ENCODE measurements at regions not wholly inside any gene's neighbourhood (a gene's known extent, or its start where the extent isn't known, plus 50 kb on each side); places are given as distances from the start of the nearest gene placed in this dataset.
A peak's percentile ranks its signal among the peaks of the same experiment; 100 is the strongest.

GRCh38 chr10:9470581-9470980, 1416.1 kb downstream of the GATA3 start:
- Mint-ChIP-seq H3K9me3 (no peaks in the 10 kb centered on the region), H3K27ac (no peak overlapping the region), H3K27me3 (peaks cover 8% of the 10 kb centered on the region), H3K4me1 (no peaks in the 10 kb centered on the region), H3K4me3 (no peak overlapping the region)
- DNase-seq (no peak), ATAC-seq (no peak)

GRCh38 chr10:9501944-9502343, 1447.5 kb downstream of the GATA3 start:
- Mint-ChIP-seq H3K4me3 (no peak overlapping the region), H3K9me3 (no peaks in the 10 kb centered on the region), H3K27me3 (no peaks in the 10 kb centered on the region), H3K4me1 (no peaks in the 10 kb centered on the region), H3K27ac (no peak overlapping the region)
- DNase-seq, result no peak
- no peak for ATAC-seq

GRCh38 chr10:9504227-9504626, 1449.7 kb downstream of the GATA3 start:
- Mint-ChIP-seq H3K4me3 (no peak overlapping the region), H3K27ac (no peak overlapping the region), H3K27me3 (no peaks in the 10 kb centered on the region), H3K4me1 (no peaks in the 10 kb centered on the region), H3K9me3 (no peaks in the 10 kb centered on the region)
- ATAC-seq, result no peak
- DNase-seq, result no peak

GRCh38 chr10:9505546-9505945, 1451.1 kb downstream of the GATA3 start:
- no peak for DNase-seq
- no peaks in the 10 kb centered on the region for H3K9me3 Mint-ChIP-seq
- no peaks in the 10 kb centered on the region for H3K27me3 Mint-ChIP-seq
- H3K4me3 Mint-ChIP-seq, result no peak overlapping the region
- ATAC-seq, result no peak
- no peak overlapping the region for H3K27ac Mint-ChIP-seq
- H3K4me1 Mint-ChIP-seq, result no peaks in the 10 kb centered on the region

GRCh38 chr10:9508606-9509005, 1454.1 kb downstream of the GATA3 start:
- no peaks in the 10 kb centered on the region for H3K27me3 Mint-ChIP-seq
- H3K4me1 Mint-ChIP-seq, result no peaks in the 10 kb centered on the region
- H3K27ac Mint-ChIP-seq, result no peak overlapping the region
- no peak overlapping the region for H3K4me3 Mint-ChIP-seq
- DNase-seq, result no peak
- H3K9me3 Mint-ChIP-seq, result no peaks in the 10 kb centered on the region
- ATAC-seq, result no peak

- no peak overlapping the region for H3K4me3 Mint-ChIP-seq
- no peaks in the 10 kb centered on the region for H3K27me3 Mint-ChIP-seq
- H3K9me3 Mint-ChIP-seq, result no peaks in the 10 kb centered on the region
- no peak for DNase-seq
- H3K27ac Mint-ChIP-seq, result no peak overlapping the region
- no peaks in the 10 kb centered on the region for H3K4me1 Mint-ChIP-seq
- no peak for ATAC-seq
Measured at GRCh38 chr10:9510626-9511025, 1456.1 kb downstream of the GATA3 start.

GRCh38 chr10:9515922-9516321, 1461.4 kb downstream of the GATA3 start:
- Mint-ChIP-seq H3K4me1 (no peaks in the 10 kb centered on the region), H3K27me3 (no peaks in the 10 kb centered on the region), H3K27ac (peak overlapping the region in 1 of 2 donors; percentile 16), H3K9me3 (no peaks in the 10 kb centered on the region), H3K4me3 (no peak overlapping the region)
- ATAC-seq (no peak), DNase-seq (no peak)

- no peak overlapping the region for H3K27ac Mint-ChIP-seq
- DNase-seq (no peak), ATAC-seq (no peak)
- H3K4me3 Mint-ChIP-seq, result no peak overlapping the region
- H3K9me3 Mint-ChIP-seq, result no peaks in the 10 kb centered on the region
- H3K4me1 Mint-ChIP-seq, result no peaks in the 10 kb centered on the region
- H3K27me3 Mint-ChIP-seq, result no peaks in the 10 kb centered on the region
Measured at GRCh38 chr10:9535744-9536143, 1481.3 kb downstream of the GATA3 start.

- H3K4me3 Mint-ChIP-seq, result no peak overlapping the region
- no peak for ATAC-seq
- no peak for DNase-seq
- no peaks in the 10 kb centered on the region for H3K4me1 Mint-ChIP-seq
- H3K27me3 Mint-ChIP-seq, result no peaks in the 10 kb centered on the region
- H3K9me3 Mint-ChIP-seq, result peaks cover 0 to 2% of the 10 kb centered on the region in 2 donors
- no peak overlapping the region for H3K27ac Mint-ChIP-seq
Measured at GRCh38 chr10:9545073-9545472, 1472.6 kb upstream of the CELF2 start.

GRCh38 chr10:9547936-9548904, 1469.5 kb upstream of the CELF2 start:
- ATAC-seq (no peak), DNase-seq (no peak)
- Mint-ChIP-seq H3K9me3 (peaks cover 7 to 9% of the 10 kb centered on the region in 2 donors), H3K4me1 (no peaks in the 10 kb centered on the region), H3K27ac (no peak overlapping the region), H3K4me3 (no peak overlapping the region), H3K27me3 (no peaks in the 10 kb centered on the region)

GRCh38 chr10:9550810-9551209, 1466.9 kb upstream of the CELF2 start:
- Mint-ChIP-seq H3K27me3 (no peaks in the 10 kb centered on the region), H3K27ac (no peak overlapping the region), H3K9me3 (peaks cover 7 to 9% of the 10 kb centered on the region in 2 donors), H3K4me3 (no peak overlapping the region), H3K4me1 (no peaks in the 10 kb centered on the region)
- ATAC-seq (no peak), DNase-seq (no peak)

GRCh38 chr10:9554321-9554720, 1463.4 kb upstream of the CELF2 start:
- Mint-ChIP-seq H3K4me1 (no peaks in the 10 kb centered on the region), H3K27me3 (no peaks in the 10 kb centered on the region), H3K4me3 (no peak overlapping the region), H3K9me3 (peaks cover 7 to 9% of the 10 kb centered on the region in 2 donors), H3K27ac (no peak overlapping the region)
- ATAC-seq (no peak), DNase-seq (no peak)

GRCh38 chr10:9560976-9561375, 1456.7 kb upstream of the CELF2 start:
- ATAC-seq (no peak), DNase-seq (no peak)
- Mint-ChIP-seq H3K4me3 (no peak overlapping the region), H3K9me3 (no peaks in the 10 kb centered on the region), H3K27me3 (no peaks in the 10 kb centered on the region), H3K27ac (no peak overlapping the region), H3K4me1 (no peaks in the 10 kb centered on the region)

GRCh38 chr10:9561821-9562505, 1455.7 kb upstream of the CELF2 start:
- no peak for ATAC-seq
- H3K4me1 Mint-ChIP-seq, result no peaks in the 10 kb centered on the region
- no peak for DNase-seq
- no peak overlapping the region for H3K4me3 Mint-ChIP-seq
- no peaks in the 10 kb centered on the region for H3K9me3 Mint-ChIP-seq
- H3K27me3 Mint-ChIP-seq, result no peaks in the 10 kb centered on the region
- H3K27ac Mint-ChIP-seq, result no peak overlapping the region

GRCh38 chr10:9577746-9578145, 1439.9 kb upstream of the CELF2 start:
- Mint-ChIP-seq H3K27ac (no peak overlapping the region), H3K9me3 (no peaks in the 10 kb centered on the region), H3K27me3 (no peaks in the 10 kb centered on the region), H3K4me1 (no peaks in the 10 kb centered on the region), H3K4me3 (no peak overlapping the region)
- ATAC-seq, result no peak
- no peak for DNase-seq

- ATAC-seq, result no peak
- DNase-seq, result no peak
- Mint-ChIP-seq H3K4me3 (no peak overlapping the region), H3K27ac (no peak overlapping the region), H3K9me3 (no peaks in the 10 kb centered on the region), H3K4me1 (no peaks in the 10 kb centered on the region), H3K27me3 (no peaks in the 10 kb centered on the region)
Measured at GRCh38 chr10:9579110-9579705, 1438.5 kb upstream of the CELF2 start.
